ENCODE measurements at regions not wholly inside any gene's neighbourhood (a gene's known extent, or its start where the extent isn't known, plus 50 kb on each side); places are given as distances from the start of the nearest gene placed in this dataset.

GRCh38 chr4:84379917-84380641 lies 119.0 kb downstream of the NKX6-1 start:
- no peak for TF ChIP-seq GATA2 (IDR thresholded peaks at IDR 0.05; ENCODE audit: insufficient read depth, insufficient read length, low read depth, low read length)
- TF ChIP-seq POLR2A (IDR thresholded peaks at IDR 0.05; ENCODE audit: low read depth, low read length): no peak
- no peak for TF ChIP-seq EZH2 (IDR thresholded peaks at IDR 0.05; ENCODE audit: borderline replicate concordance, low read depth, low read length, severe bottlenecking)
- TF ChIP-seq, protein P1, sequence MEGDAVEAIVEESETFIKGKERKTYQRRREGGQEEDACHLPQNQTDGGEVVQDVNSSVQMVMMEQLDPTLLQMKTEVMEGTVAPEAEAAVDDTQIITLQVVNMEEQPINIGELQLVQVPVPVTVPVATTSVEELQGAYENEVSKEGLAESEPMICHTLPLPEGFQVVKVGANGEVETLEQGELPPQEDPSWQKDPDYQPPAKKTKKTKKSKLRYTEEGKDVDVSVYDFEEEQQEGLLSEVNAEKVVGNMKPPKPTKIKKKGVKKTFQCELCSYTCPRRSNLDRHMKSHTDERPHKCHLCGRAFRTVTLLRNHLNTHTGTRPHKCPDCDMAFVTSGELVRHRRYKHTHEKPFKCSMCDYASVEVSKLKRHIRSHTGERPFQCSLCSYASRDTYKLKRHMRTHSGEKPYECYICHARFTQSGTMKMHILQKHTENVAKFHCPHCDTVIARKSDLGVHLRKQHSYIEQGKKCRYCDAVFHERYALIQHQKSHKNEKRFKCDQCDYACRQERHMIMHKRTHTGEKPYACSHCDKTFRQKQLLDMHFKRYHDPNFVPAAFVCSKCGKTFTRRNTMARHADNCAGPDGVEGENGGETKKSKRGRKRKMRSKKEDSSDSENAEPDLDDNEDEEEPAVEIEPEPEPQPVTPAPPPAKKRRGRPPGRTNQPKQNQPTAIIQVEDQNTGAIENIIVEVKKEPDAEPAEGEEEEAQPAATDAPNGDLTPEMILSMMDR (IDR thresholded peaks at IDR 0.05; ENCODE audit: extremely low read depth in 1 of 2, insufficient read depth in 1 of 2, low read depth in 1 of 2, low read length in 2 of 2): no peak
- TF ChIP-seq JUN (IDR thresholded peaks at IDR 0.05; ENCODE audit: borderline replicate concordance, insufficient read depth, insufficient read length, low read depth): no peak
